IPS-18c (cell line): ENCODE measurements at regions not wholly inside any gene's neighbourhood (a gene's known extent, or its start where the extent isn't known, plus 50 kb on each side); places are given as distances from the start of the nearest gene placed in this dataset.
"Not testable (repeated sequence)": the region's sequence is repeated elsewhere in the genome, so short reads cannot be mapped to it uniquely, and the experiment has no call there.

ENCODE experiments used
- H3K4me3 ChIP-seq: 2 replicates; pipeline ENCODE4 v1.7.0; 2013; ENCODE audit warnings: low read depth, mild to moderate bottlenecking, low read length, moderate library complexity; ENCODE audit not compliant: insufficient read depth
- H3K9me3 ChIP-seq: one replicate; pipeline ENCODE4 v1.6.1; 2013; ENCODE audit warnings: mild to moderate bottlenecking, low read length, moderate library complexity; ENCODE audit not compliant: control insufficient read depth, insufficient read depth

DNA sequence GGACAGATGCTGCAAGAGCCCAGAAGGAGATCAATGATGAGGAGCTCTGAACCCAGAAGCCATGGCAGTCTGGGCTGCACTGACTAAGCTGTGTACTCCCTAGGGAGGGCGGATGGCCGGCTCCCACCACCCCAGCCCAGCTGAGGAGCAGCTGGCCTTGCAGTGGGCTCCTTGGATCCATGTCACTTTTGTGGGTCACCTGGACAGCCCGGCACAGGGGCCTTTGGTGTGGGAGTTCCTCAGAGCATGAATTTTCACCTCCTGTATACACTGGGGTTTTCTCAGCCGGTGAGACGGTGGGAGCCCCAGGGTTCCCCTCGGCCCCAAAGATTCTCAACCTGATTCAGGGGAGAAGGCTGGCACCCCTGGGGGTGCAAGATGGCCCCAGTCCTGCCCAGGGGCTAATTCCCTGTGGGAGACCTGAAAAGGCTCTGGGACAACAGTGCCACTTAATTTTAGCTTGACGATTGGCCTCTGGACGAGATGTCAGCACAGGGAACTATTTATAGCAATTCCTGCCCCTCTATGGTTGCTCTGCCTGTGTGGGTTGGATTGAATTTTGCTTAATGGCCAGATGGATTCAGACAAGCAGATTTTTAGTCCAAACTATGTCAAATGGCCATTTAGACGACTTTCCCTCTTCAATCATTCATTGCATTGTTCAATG is 121.6 kb upstream of the PMEPA1 start:
- H3K4me3 ChIP-seq: no peak overlapping the region
- no peaks in the 10 kb centered on the region for H3K9me3 ChIP-seq

DNA sequence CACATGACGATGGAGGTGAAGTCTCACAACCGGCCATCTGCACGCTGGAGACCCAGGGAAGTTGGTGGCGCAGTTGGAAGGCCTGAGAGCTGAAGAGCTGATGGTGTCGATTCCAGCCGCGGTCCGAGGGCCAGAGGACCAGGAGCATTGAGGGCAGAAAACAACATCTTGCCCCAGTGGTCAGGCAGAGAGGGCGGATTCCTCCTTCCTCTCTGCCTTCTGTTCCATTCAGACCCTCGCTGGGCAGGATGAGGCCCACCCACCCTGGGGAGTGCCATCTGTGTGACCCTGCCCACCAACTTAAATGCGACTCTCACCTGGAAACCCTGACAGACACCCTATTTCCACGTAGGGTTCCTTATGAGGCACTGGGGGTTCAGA is 120.7 kb upstream of the PMEPA1 start:
- no peak overlapping the region for H3K4me3 ChIP-seq
- no peaks in the 10 kb centered on the region for H3K9me3 ChIP-seq

DNA sequence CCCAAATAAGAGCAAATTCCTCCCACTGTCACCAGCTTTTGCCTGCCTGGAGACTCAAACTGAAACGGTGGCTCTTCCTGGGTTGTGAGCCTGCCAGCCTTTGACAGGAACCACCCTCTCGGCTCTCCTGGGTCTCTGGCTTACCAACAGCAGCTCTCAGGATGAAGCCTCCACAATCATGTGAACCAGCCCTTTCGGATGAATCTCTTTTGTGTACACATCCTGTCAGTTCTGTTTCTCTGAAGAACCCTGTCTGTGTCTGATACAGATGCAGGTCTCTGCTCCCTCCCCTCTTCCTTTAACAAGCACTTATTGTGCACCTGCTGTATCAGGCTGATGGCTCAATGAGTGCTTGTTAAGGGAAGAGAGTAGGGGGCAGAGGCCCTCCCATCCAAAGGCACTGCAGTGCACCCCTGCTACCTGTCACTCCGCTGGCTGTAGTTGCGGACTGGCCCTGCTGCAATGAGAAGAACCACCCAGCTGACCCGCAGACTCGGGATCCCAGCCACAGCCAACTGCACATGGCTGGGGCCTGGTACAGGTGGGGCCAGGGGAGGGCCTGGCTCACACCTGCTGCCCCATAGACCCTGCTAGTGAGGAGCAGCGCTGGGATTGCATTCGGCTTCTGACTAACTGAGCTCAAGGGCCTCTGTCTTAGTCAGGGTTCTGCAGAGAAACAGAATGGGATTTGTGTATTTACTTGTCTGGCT is 120.1 kb upstream of the PMEPA1 start:
- H3K4me3 ChIP-seq: no peak overlapping the region
- no peaks in the 10 kb centered on the region for H3K9me3 ChIP-seq

DNA sequence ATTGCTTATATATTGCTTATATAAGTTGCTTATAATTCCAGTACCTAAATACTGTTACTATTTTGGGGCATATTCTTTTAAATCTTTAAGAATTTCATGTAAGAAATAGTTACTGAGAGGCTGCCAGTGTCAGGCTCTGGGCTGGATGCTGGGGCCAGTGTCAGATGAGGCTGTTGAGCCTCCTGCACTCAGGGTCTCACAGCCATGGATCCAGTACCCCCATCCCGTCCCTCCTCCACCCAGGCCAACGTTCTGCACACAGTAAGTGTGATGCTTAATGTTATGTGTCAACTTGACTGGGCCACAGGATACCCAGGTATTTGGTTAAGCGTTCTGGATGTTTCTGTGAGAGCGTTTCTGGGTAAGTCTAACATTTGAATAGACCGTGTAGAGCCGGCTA is 119.5 kb upstream of the PMEPA1 start:
- Histone ChIP-seq H3K4me3 (no peak overlapping the region), H3K9me3 (no peaks in the 10 kb centered on the region)

DNA sequence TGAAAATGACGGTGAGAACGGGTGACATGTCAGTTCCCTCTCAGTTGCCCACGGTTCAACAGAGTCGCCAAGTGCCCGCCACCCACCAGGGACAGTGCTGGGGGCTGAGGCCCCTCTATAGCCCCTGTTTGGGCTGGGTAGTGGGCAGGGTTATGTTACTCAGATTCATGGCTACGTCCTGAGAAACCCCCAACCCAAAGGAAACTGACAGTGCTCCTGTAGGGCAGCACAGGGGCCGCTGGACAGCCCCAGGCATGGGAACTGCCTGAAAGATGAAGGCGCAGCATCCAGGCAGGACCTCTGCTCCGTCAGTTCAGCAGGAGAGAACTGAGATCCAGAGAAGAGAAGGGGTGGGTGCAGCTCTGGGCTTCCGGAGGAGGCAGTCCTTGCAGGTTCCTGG is 118.9 kb upstream of the PMEPA1 start:
- no peaks in the 10 kb centered on the region for H3K9me3 ChIP-seq
- no peak overlapping the region for H3K4me3 ChIP-seq

DNA sequence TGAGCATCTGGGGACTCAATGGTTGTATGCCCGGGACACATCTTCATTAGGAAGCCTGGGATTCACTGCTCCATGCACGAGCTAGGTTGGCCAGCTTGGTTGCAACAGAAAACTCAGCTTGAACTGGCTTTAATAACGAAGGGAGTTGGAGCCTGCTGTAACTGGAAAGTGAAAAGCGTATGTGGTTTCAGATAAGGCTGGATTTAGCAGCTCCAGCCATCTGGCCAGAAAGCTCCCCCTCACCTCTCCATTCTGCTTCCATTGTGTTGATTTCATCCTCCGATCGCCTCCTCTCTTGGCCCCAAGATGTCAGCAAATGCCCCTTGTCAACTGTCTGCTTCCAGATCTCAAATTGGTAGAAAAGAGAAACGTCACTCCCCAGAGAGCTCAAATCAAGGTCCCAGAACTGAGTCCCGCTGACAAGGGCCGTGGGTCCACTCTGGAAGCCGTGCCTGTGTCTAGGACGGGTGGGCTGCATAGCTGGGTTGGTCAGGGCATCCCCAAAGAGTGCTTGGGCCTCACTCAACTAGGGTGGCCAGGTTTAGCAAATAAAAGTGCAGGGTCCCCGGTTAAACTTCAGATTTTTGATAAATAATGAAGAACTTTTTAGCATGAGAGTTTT is 117.0 kb upstream of the PMEPA1 start:
- Histone ChIP-seq H3K4me3 (no peak overlapping the region), H3K9me3 (no peaks in the 10 kb centered on the region)

DNA sequence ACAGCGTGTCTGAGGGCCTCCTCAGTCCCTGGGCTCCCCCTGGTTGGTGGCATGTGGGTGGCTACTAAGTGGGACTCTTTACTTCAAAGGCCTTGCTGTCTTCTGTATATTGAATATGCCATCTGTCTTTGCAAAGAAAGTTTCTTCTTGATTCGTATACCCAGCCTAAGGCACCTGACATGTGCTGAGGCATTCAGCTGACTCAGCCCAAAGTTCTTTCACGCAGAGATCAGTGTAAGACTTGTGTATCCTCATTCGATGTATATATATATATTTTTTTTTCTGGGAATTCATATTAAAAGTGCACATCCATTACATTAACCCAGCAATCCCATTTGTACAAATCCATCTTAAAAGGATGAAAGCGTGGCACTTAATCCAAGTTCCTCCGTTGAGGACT is 115.1 kb upstream of the PMEPA1 start:
- no peaks in the 10 kb centered on the region for H3K9me3 ChIP-seq
- no peak overlapping the region for H3K4me3 ChIP-seq

DNA sequence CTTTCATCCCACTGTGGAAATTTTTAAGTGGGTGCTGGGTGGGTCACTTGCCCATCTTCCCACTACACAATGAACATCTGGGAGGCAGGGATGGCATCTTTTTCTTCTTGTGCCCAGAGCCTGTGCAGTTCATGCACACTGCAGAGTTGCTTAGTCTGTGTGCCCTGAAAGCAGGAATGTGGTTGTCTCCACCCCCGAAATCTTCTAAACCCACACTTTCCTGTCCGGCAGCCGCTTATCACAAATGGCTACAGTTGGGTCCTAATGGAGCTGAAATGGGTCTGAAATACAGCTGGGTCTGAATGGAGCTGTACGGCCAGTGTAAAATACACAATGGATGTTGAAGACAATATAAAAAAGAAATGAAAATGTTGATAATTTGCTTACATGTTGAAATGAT is 112.1 kb upstream of the PMEPA1 start:
- H3K9me3 ChIP-seq: no peaks in the 10 kb centered on the region
- H3K4me3 ChIP-seq: no peak overlapping the region

DNA sequence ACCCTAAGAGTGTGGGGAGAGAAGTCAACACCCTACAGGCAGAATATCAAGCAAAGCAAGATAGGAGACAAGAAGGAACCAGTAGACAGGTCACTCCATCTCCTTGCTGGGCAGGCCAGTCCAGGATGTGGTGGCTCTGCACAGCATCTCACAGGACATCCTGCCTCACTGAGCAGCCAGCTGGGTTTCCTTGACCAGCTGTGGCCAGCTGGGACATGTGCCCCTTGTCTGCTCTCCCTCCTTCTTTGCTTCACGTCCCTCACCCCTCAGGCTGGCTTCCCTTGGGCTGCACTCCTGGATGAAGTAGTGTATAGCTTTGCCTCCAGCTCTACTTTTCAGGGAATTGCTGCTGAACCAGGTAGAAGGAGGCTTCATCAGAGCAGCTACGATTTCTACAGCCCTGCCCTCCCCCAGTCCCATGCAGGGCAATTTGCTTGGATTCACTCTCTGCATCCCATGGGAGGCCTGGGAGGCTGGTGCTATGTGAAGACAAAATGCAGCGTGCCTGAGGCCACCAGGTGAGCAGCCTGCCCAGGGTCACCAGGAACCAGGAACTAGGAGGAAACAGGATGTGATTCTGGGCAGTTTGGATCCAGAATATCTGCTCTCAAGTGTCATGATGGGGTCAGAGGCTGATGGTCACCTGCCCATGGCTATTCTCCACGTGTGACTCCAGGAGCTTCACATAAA is 110.0 kb upstream of the PMEPA1 start:
- no peaks in the 10 kb centered on the region for H3K9me3 ChIP-seq

DNA sequence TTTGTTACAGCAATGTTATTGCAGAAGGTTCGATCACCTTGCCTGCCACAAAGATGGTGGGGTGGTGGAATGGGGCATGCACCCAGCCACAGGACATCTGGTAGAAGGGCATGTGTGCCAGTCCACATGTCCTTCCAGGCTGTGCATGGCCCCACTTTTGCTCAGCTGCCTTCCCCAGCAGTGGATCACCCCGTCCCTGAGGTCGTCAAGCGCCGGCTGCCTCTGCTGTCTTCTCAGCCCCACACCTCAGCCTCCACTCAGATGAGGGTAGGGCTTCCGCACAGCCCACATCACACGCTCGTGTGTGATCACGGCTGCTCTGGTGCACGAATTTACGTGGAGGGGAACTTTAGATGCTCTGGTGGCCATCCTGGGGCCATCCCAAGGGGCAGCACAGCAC is 109.5 kb upstream of the PMEPA1 start:
- Histone ChIP-seq H3K4me3 (no peak overlapping the region), H3K9me3 (no peaks in the 10 kb centered on the region)

More for the DNA sequence above, 110.0 kb upstream of the PMEPA1 start:
- no peak overlapping the region for H3K4me3 ChIP-seq

DNA sequence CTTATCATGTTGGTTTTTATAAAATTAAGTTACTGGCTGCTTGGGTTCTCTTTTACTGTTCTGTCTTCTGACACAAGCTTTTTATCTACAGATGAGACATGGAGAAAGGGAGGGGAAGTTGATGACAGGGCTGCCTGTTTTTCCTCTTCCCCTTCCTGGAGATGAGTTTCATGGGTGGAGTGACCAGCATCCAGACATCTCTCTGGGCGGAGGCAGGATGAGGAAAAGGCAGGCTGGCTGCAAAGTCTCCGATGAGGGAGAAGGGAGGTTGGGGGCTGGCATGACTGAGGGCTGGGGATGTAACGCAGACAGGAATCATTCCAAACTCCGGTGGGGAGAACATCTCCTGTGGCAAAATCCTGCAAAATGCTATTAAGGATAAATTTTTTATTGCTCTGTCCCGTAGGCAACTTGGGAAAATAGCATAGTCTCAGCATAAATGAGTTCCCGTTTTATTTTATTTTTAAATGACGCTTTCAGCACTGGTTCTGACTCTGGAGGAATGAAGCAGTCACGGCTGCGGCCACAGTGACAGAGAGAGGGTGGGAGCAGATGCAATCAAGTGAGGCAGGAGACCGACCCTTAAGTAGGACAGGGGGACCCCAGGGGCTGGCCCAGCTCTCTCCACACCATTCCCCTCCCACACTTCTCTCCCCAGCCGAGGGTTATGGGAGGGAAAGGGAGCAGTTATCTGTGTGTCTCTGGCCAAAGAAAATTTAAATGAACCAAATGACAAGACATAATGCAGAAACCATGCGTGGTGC is 108.8 kb upstream of the PMEPA1 start:
- Histone ChIP-seq H3K9me3 (no peaks in the 10 kb centered on the region), H3K4me3 (no peak overlapping the region)

DNA sequence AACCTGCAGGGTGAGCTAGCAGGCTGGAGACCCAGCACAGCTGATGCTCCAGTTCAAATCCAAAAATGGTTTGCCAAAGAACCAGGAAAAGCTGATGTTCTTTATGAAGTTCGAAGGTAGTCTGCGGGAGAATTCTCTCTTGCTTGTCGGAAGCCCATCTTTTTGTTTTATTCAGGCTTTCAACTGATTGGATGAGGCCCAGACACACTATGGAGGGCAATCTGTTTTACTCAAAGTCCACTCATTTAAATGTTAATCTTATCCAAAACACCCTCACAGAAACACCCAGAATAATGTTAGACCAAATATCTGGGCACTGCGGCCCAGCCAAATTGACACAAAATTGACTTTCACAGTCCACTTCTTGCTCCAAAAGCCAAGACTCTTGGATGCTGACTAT is 105.6 kb upstream of the PMEPA1 start:
- Histone ChIP-seq H3K9me3 (no peaks in the 10 kb centered on the region), H3K4me3 (no peak overlapping the region)

DNA sequence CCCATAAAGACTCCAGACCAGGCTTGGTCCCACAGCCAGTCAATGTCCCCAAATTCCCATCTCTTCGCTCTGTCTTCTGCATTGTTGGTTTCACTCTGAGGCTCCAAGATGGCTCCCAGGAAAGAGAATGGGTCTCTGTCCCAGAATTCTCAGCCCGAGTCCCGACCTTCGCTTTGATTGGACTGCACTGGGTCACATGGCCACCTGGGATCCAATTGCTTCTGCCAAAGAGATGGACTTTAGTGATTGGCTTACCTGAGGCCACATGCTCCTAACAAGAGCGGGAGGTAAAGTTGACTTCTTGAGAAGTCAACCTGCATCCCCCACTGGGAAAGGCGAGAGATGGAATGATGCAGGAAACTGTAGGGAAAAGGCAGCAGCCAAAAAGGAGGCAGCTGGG is 104.7 kb upstream of the PMEPA1 start:
- no peaks in the 10 kb centered on the region for H3K9me3 ChIP-seq
- H3K4me3 ChIP-seq: no peak overlapping the region

DNA sequence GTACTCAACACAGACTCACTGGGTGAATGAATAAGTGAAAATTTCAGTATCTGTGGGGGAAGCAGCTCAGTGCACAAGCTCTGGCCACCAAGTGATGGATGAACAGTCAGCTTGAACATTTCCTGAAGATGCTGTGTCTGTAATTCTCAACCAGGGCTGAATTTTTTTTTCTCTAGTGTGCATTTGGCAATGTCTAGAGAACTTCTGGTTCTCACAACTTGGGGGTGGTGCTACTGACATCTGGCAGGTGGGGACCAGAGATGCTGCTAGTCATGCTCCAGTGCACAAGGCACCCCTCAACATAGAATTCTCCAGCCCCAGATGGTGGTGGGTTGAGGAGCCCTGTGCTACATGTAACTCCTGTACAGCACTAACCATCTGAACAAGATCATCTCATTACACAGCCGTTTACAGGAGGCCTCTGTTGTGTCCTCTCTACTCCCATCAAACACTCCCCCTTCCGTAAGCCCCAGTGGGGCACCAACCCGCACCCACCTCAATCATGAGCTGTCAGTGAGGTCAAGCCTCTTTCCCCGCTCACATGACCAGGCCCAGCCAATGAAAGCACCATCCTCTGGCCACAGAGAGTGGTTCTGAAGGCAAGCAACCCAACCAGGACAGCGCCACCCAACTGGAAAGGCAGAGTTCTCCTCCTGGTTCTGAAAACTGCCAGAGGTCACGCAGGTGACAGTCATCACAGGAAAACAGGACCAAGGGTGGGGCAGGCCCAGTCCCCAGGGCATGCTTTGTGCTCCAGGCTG is 103.9 kb upstream of the PMEPA1 start:
- Histone ChIP-seq H3K9me3 (no peaks in the 10 kb centered on the region), H3K4me3 (no peak overlapping the region)

DNA sequence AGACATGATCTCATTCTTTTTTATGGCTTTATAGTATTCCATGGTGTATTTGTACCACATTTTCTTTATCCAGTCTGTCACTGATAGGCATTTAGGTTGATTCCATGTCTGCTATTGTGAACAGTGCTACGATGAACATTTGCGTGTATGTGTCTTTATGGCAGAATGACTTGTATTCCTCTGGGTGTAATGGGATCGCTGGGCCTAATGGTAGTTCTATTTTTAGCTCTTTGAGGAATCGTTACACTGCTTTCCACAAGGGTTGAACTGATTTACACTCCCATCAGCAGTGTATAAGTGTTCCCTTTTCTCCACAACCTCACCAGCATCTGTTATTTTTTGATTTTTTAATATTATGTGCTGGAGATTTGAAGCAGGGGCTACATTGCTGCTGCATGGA is 102.8 kb upstream of the PMEPA1 start:
- not testable (repeated sequence) for H3K9me3 ChIP-seq, H3K4me3 ChIP-seq

DNA sequence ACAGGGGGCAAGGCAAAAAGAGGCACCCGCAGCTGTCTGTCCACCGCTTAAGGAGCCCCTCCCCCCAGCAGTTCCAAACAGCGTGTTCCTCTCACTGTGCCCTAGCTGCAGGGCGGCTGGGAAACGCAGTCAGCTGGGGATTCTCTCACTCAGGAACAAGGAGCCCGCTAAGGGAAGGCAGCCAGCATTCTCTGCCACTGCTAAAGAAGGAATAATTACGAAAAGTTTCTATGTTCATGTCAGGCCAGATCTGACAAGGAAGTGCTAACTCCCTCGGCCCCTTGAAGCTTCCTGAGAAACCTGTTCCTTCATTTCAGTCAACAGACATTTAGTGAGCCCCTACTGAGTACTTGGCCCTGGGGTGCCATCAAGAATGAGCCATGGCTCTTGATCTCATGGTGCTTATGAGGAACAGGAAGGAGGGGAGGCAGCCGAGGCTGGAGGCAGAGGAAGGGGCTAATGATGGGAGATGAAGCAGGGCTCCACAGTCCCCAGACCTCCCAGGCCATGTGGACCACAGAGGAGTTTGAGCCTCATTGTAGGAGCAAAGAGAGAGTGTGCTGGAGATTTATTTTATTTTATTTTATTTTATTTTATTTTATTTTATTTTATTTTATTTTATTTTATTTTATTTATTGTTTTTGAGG is 101.7 kb upstream of the PMEPA1 start:
- no peaks in the 10 kb centered on the region for H3K9me3 ChIP-seq
- no peak overlapping the region for H3K4me3 ChIP-seq
